ENCODE measurements at regions not wholly inside any gene's neighbourhood (a gene's known extent, or its start where the extent isn't known, plus 50 kb on each side); places are given as distances from the start of the nearest gene placed in this dataset.

- DNase-seq, result no peak
These were observed 80.6 kb upstream of the ATP2B2 start for GRCh38 chr3:10585945-10586344.

DNA sequence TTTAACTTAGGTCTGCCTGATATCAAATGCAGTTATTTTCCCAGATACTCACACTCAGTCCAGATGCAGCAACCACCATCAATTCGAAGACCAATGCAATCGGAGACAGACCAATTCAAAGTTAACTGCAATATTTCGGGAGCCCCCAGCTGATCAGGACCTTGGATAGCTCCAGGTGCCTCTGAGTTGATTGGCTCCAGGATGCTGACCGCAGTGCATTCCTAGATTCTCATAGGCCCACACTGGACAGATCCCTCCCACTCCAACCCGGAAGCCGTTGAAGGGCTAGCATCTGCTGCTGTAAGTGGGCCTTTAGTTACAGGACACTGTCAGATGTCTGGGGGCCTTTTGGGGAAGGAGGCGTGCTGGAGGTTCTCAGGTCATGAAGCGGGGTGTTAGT lies 89.5 kb upstream of the ATP2B2 start:
- DNase-seq, result no peak

- no peak for DNase-seq
These were observed 91.5 kb upstream of the ATP2B2 start for GRCh38 chr3:10596746-10597448.

DNA sequence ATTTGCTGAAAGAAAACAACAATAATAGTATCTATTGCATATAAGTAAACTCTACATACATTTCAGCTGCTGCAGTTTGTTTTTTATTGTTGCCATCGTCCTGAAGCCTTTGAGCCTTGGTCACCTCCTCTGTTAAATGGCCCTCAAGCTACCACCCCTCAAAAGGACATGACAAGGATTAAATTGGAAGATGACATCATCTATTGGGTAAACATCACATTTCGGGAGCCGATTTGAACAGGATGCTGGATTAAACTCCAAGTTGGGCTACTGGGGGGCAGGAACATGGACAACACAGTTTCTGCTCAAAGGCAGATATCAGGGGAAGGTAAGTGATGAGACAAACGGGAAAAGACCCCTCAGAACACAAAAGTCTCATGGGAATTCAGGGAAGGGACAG lies 92.3 kb upstream of the ATP2B2 start:
- DNase-seq, result no peak

DNA sequence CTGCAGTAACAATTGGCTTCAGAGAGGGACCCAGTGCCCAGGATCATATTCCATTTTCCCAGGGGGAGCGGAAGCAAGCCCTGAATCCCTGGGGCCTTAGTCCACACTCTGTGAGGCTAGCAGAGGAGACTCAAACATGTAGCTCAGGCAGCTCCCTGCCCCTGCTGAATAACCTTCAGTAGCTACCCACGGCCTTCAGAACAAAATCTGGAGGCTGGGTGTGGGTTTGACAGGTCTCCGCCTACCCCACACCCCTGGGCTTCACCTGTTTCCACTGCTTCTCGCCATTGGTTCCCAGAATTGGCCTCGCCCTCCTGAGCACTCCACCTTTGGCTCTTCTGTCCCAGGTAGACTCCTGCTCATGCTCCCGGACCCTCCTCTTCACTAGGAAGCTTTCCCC lies 93.6 kb upstream of the ATP2B2 start:
- no peak for DNase-seq

DNA sequence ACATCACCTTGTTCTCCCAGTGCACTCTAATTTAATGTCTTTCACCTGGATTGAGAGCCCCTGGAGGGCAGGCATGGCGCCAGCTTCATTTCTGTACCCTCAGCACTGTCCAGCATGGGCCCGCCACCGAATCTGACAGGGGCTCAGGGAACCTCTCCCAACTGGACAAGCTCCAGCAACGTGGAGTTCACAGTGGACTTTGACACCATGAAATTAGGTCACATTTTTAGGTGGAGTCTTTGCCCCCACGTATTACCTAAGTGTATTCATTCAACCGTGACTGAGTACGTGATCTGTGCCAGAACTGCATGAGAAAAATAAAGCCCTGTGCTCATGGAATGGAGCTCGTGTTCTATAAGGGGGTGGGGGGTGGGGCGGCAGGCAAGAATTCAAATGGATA lies 94.1 kb upstream of the ATP2B2 start:
- no peak for DNase-seq

DNA sequence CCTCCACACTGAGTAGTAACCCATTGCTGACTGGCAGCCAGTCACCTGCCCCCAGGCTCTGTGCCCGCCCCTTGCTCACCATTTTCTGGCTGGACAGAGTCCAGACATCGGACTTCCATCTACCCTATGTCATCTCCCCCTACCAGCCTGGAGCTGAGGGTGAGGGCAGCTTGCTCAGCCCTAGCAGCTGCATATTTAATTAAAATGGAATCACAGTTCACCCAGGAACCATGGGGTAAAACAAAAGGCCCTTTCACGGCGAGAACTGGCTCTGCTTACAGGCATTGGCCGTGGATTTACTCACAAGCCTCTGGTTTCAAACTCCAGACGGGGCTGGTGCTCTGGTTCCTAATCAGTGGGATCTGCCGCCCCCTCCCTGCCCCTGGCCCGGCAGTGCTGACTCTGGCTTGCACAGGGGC lies 94.9 kb upstream of the ATP2B2 start:
- DNase-seq, result no peak

- DNase-seq, result no peak
These were observed 95.3 kb upstream of the ATP2B2 start for GRCh38 chr3:10600726-10601125.

GRCh38 chr3:10601151-10601856 lies 95.9 kb upstream of the ATP2B2 start:
- no peak for DNase-seq

- no peak for DNase-seq
These were observed 96.5 kb upstream of the ATP2B2 start for GRCh38 chr3:10601857-10602230.

GRCh38 chr3:10602271-10602670 lies 96.9 kb upstream of the ATP2B2 start:
- DNase-seq, result no peak

GRCh38 chr3:10602769-10603768 lies 97.7 kb upstream of the ATP2B2 start:
- no peak for DNase-seq

DNA sequence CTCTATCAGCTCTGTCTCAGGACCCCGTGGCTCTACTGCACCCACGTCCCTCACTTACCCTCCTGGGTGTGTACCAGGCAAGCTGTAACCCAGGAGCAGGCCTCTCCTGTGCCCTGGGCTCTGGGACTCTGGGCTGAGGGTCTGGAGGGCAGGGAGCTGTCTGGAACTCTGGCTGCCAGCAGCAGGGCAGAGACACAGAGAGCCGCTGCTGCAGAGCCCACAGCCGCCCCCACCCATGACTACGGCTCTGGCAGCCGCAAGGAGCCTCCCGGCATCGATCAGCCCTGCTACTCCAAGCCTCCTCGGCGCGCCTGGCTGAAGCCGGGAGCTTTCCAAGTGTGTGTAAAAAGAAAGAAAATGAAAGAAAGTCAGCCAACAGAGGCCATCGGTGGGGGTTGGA lies 103.7 kb upstream of the ATP2B2 start:
- no peak for DNase-seq

DNA sequence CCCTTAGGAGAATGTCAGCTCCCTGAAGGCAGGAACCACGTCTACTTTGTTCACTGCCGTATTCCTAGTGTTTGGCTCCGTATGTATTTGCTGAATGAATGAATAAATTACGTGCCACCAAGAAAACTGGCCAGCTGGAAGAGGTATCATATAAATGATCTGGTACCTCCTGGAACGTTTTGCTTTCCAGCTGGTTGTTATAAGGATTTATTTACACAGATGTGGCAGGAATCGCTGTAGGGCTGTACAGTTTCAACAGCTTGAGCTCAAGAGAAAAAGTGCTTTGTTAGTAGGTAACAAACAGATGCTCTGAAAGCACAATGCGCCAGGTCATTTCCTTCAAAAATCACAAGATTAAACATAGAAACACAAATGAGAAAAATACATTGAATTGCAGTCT lies 108.8 kb upstream of the ATP2B2 start:
- DNase-seq, result no peak

DNA sequence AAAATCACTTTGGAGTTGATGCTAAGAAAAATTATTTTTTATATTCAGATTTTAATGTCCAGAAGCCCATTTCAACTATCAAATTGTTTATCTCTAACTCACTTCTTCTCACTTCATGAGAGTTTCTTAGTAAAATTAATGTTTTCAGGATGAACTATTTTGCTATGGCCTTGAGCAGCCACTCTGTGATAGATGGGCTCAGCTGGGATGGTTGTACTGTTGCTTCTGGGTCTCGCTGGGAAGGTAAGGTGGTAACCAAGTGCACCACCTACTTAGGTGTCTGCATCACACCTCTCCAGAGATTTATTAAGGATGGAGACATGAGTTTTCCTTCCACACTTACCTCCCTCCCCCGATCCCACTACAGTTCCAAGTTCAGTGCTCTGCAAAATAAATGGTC lies 110.3 kb upstream of the ATP2B2 start:
- DNase-seq, result no peak

GRCh38 chr3:10616321-10616720 lies 110.9 kb upstream of the ATP2B2 start:
- no peak for DNase-seq

GRCh38 chr3:10619989-10620832 lies 114.8 kb upstream of the ATP2B2 start:
- no peak for DNase-seq

DNA sequence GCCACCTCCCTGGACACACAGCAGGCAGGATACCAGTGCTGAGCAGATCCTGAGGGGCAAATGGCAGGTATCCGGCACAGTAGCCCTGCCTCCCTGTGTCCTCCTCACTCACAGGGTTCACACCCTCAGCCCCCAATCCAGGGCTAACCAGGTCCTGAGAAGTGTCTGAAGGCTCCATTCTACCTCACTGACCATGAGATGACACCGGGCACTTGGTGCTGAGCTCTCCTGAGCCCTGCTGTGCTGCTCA lies 115.4 kb upstream of the ATP2B2 start:
- DNase-seq, result no peak

DNA sequence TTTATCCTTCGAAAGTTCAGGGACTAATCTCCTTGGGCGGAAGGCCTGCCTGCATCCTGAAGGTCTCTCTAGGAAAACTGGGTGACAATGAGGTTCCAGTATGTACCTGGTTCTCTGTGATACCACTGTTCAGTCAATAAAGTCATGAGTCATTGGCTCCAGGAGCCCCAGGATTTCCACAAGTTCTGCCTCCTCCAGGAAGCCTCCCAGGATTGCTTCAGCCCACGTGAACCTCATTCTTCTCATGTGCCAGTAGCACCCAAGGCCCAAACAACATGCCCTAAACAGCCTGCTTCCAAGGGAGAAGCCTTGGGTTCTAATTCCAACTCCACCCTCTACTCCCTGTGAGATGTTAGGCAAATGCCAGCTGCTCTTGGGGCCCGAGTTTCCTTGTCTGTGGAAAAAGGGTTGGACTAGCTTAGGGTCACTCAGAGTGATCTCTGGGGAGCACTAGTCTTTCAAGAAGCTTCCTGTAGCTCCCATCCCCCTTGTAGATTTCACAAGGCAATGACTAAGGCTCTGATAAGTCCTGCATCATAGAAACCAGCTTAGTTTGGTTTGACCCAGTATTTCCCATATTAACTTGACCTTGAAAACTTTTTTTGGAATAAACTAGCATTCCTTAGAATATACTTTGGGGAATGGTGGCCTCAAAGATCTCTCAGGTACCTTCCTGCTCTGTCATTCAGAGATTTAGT lies 118.3 kb upstream of the ATP2B2 start:
- DNase-seq, result no peak

DNA sequence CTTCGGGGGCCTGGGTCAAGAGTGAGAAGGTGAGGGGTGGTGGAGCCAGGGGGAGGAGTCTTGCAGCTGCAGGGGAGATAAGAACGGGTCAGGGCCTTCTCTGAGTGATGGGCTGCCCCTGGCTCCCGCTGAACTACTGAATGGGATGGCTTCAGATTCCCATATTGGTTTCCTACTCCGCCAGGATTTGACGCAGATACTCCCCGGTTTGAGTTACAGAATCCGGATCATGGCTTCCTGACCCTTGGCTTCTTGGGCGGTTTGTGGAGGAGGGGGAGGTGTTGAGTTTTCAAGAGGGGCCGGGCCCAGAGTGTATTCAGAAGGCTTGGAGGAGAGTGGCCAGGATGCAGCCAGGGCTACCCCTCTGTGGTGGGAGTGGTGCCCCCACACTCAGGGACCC lies 119.9 kb upstream of the ATP2B2 start:
- no peak for DNase-seq

DNA sequence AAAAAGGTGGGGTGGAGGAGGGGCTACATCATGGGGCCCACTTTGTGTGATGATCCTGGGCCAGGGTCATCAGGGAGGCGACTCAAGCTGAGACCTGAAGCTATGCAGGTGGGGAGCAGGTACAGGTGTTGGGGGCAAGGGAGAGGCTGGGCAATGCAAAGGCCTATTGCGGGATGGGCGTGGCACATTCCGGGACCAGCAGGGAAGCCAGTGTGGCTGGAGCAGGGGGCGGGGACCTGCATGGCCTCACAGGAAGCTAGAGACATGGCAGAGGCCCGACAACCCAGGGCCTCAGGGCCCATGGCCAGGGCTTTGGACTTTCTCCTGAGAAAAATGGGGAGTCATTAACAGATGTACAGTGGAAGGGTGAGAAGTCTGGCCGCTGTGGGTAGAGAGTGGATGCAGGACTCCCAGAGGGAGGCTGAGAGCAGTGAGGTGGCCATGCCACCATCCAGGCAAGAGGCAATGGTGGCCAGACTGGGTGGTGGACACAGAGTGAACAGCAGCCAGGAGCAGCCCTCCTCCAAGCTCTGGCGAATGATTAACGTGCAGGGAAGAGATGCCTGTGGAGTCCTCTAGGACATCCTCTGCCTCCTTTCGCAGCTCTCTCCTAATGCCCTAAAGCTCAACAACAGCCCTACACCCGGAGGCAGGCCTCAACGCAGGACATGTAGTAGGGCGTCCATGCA lies 122.6 kb upstream of the ATP2B2 start:
- no peak for DNase-seq
